H4 (cell line): ENCODE measurements at regions not wholly inside any gene's neighbourhood (a gene's known extent, or its start where the extent isn't known, plus 50 kb on each side); places are given as distances from the start of the nearest gene placed in this dataset.
A peak's percentile ranks its signal among the peaks of the same experiment; 100 is the strongest.
"Not testable (repeated sequence)": the region's sequence is repeated elsewhere in the genome, so short reads cannot be mapped to it uniquely, and the experiment has no call there.

ENCODE experiments used
- DNase-seq: peaks from one replicate; pipeline ENCODE4 v3.0.0-alpha.2; 2015; ENCODE audit warnings: low spot score

- DNase-seq: no peak
Observed at GRCh38 chr9:19937121-19937520, 148.3 kb upstream of the SLC24A2 start.

- no peak for DNase-seq
Observed at GRCh38 chr9:19936598-19936997, 147.8 kb upstream of the SLC24A2 start.

- DNase-seq: no peak
Observed at GRCh38 chr9:19935422-19935821, 146.6 kb upstream of the SLC24A2 start.

- DNase-seq: no peak
Observed at GRCh38 chr9:19934301-19934871, 145.5 kb upstream of the SLC24A2 start.

GRCh38 chr9:19931098-19931890 lies 142.5 kb upstream of the SLC24A2 start:
- no peak for DNase-seq

- DNase-seq: no peak
Observed at GRCh38 chr9:19927560-19927959, 138.7 kb upstream of the SLC24A2 start.

GRCh38 chr9:19926774-19927173 lies 137.9 kb upstream of the SLC24A2 start:
- DNase-seq: no peak

- peak; percentile 52 for DNase-seq
Observed at GRCh38 chr9:19925674-19926503, 137.1 kb upstream of the SLC24A2 start.

GRCh38 chr9:19924080-19924479 lies 135.2 kb upstream of the SLC24A2 start:
- DNase-seq: no peak

- DNase-seq: peak; percentile 35
Observed at GRCh38 chr9:19922476-19923118, 133.8 kb upstream of the SLC24A2 start.

- no peak for DNase-seq
Observed at GRCh38 chr9:19920401-19920800, 131.6 kb upstream of the SLC24A2 start.

GRCh38 chr9:19918630-19919029 lies 129.8 kb upstream of the SLC24A2 start:
- DNase-seq: no peak

- no peak for DNase-seq
Observed at GRCh38 chr9:19914044-19914443, 125.2 kb upstream of the SLC24A2 start.

GRCh38 chr9:19913151-19913550 lies 124.3 kb upstream of the SLC24A2 start:
- DNase-seq: no peak

GRCh38 chr9:19903076-19903475 lies 114.2 kb upstream of the SLC24A2 start:
- no peak for DNase-seq

- no peak for DNase-seq
Observed at GRCh38 chr9:19901586-19901985, 112.7 kb upstream of the SLC24A2 start.

GRCh38 chr9:19896161-19896560 lies 107.3 kb upstream of the SLC24A2 start:
- no peak for DNase-seq

GRCh38 chr9:19895578-19895977 lies 106.7 kb upstream of the SLC24A2 start:
- DNase-seq: not testable (repeated sequence)

GRCh38 chr9:19895006-19895405 lies 106.2 kb upstream of the SLC24A2 start:
- peak; percentile 52 for DNase-seq

- DNase-seq: no peak
Observed at GRCh38 chr9:19885608-19886007, 96.8 kb upstream of the SLC24A2 start.

- DNase-seq: no peak
Observed at GRCh38 chr9:19879062-19879461, 90.2 kb upstream of the SLC24A2 start.
